Gastrocnemius medialis (tissue), 4 donors: ENCODE measurements at regions not wholly inside any gene's neighbourhood (a gene's known extent, or its start where the extent isn't known, plus 50 kb on each side); places are given as distances from the start of the nearest gene placed in this dataset.
A peak's percentile ranks its signal among the peaks of the same experiment; 100 is the strongest.

ENCODE experiments used
- POLR2A ChIP-seq, 2 donors: fragments of 450-650 bp; IDR thresholded peaks; one replicate each; pipeline ENCODE4 v1.6.1; 2017; ENCODE audit warnings: antibody characterized with exemption in 2 of 2, mild to moderate bottlenecking in 2 of 2, moderate library complexity in 2 of 2
- TF ChIP-seq, protein P1 (sequence below), 5 experiments: fragments of 450-650 bp in 3 of 5; fragments of 200-600 bp in 2 of 5; sonication (generic) in 2 of 5; IDR thresholded peaks in 4 of 5; conservative IDR thresholded peaks in 1 of 5; 1 replicate in 4 of 5; 2 replicates in 1 of 5; pipeline ENCODE4 v1.5.1; 2016 to 2019; ENCODE audit warnings: antibody characterized with exemption in 5 of 5, mild to moderate bottlenecking in 3 of 5, moderate library complexity in 3 of 5

DNA sequence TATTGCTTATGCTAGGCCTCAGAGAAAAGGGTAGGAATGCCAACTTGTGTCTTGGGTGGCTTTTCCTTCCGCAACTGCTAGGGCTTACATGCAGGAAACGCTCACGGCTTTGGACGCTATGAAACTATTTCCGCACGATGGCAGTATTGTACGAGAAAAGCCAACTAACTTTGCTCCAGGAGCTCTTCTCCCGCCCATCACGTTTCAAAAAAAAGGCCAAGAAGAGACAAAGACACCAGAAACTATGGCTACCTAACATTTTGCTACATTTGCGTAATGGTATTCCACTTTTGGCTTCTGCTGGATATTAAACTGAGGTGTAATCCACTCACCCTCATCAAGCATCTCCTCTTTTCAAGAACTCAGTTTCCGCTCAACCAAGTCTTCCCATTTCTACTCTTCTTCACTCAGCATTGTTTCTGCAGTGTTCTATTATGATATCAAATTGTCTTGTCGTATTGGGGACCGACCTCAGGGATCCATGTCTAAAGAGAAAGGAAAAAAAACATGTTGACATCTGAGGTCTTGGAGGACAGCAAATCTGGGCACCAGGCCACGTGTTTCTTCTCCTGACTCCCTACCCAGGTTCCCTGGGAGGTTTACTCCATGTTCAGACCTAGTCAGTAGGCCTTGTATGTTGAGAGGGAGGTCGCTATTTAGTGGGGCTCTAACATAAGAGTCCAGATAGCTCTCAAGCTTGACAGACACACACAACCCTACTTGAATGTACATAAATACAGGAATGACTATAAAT lies 239.4 kb upstream of the STK26 start:
- TF ChIP-seq, protein P1, sequence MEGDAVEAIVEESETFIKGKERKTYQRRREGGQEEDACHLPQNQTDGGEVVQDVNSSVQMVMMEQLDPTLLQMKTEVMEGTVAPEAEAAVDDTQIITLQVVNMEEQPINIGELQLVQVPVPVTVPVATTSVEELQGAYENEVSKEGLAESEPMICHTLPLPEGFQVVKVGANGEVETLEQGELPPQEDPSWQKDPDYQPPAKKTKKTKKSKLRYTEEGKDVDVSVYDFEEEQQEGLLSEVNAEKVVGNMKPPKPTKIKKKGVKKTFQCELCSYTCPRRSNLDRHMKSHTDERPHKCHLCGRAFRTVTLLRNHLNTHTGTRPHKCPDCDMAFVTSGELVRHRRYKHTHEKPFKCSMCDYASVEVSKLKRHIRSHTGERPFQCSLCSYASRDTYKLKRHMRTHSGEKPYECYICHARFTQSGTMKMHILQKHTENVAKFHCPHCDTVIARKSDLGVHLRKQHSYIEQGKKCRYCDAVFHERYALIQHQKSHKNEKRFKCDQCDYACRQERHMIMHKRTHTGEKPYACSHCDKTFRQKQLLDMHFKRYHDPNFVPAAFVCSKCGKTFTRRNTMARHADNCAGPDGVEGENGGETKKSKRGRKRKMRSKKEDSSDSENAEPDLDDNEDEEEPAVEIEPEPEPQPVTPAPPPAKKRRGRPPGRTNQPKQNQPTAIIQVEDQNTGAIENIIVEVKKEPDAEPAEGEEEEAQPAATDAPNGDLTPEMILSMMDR (IDR thresholded peaks at IDR 0.05 in 4 of 5, conservative IDR thresholded peaks at IDR 0.05 in 1 of 5), result peak in 3 of 5 experiments; percentile 55 to 70 (median 56)
- no peak for TF ChIP-seq POLR2A (IDR thresholded peaks at IDR 0.05)
